PC-9 (cell line): ENCODE measurements at regions not wholly inside any gene's neighbourhood (a gene's known extent, or its start where the extent isn't known, plus 50 kb on each side); places are given as distances from the start of the nearest gene placed in this dataset.

Experiments
- CTCF ChIP-seq: fragments of 200-600 bp; sonication (generic); conservative IDR thresholded peaks from 2 replicates; pipeline ENCODE4 v1.6.1; 2017; ENCODE audit warnings: mixed run types, antibody characterized with exemption, mild to moderate bottlenecking, moderate library complexity
- EZH2 ChIP-seq: fragments of 200-600 bp; sonication (generic); IDR thresholded peaks from 2 replicates; pipeline ENCODE4 v1.8.0; 2017; ENCODE audit warnings: antibody characterized with exemption, low read depth

- no peak for TF ChIP-seq CTCF
- no peak for TF ChIP-seq EZH2
These were observed 174.1 kb upstream of the MKI67 start for GRCh38 chr10:128300290-128300824.
